ENCODE measurements at regions not wholly inside any gene's neighbourhood (a gene's known extent, or its start where the extent isn't known, plus 50 kb on each side); places are given as distances from the start of the nearest gene placed in this dataset.
A peak's percentile ranks its signal among the peaks of the same experiment; 100 is the strongest.

GRCh38 chr7:7100432-7100849, 81.9 kb upstream of the C1GALT1 start:
- Histone ChIP-seq H3K4me1 (peaks cover 0 to 25% (median 7%) of the 10 kb centered on the region in 4 donors), H3K9me3 (no peaks in the 10 kb centered on the region), H3K36me3 (no peaks in the 10 kb centered on the region), H3K4me3 (no peak overlapping the region), H3K27ac (no peak overlapping the region), H3K27me3 (no peaks in the 10 kb centered on the region)
- DNase-seq (ENCODE audit: low spot score in 2 of 2): no peak
- 76 to 79% methylated on average over 8 of the region's 8 CpGs for WGBS, 2 donors
- TF ChIP-seq EP300 (IDR thresholded peaks at IDR 0.05) (no peak), POLR2A (IDR thresholded peaks at IDR 0.05) (no peak)
- TF ChIP-seq, protein P1, sequence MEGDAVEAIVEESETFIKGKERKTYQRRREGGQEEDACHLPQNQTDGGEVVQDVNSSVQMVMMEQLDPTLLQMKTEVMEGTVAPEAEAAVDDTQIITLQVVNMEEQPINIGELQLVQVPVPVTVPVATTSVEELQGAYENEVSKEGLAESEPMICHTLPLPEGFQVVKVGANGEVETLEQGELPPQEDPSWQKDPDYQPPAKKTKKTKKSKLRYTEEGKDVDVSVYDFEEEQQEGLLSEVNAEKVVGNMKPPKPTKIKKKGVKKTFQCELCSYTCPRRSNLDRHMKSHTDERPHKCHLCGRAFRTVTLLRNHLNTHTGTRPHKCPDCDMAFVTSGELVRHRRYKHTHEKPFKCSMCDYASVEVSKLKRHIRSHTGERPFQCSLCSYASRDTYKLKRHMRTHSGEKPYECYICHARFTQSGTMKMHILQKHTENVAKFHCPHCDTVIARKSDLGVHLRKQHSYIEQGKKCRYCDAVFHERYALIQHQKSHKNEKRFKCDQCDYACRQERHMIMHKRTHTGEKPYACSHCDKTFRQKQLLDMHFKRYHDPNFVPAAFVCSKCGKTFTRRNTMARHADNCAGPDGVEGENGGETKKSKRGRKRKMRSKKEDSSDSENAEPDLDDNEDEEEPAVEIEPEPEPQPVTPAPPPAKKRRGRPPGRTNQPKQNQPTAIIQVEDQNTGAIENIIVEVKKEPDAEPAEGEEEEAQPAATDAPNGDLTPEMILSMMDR (IDR thresholded peaks at IDR 0.05): no peak

- Histone ChIP-seq H3K4me3 (no peak overlapping the region), H3K27me3 (no peaks in the 10 kb centered on the region), H3K27ac (no peak overlapping the region), H3K9me3 (no peaks in the 10 kb centered on the region), H3K36me3 (no peaks in the 10 kb centered on the region), H3K4me1 (peaks cover 0 to 25% (median 7%) of the 10 kb centered on the region in 4 donors)
- TF ChIP-seq, protein P1 (IDR thresholded peaks at IDR 0.05): no peak
- TF ChIP-seq POLR2A (IDR thresholded peaks at IDR 0.05): no peak
- TF ChIP-seq EP300 (IDR thresholded peaks at IDR 0.05): no peak
- no peak for DNase-seq (ENCODE audit: low spot score in 2 of 2)
- 78 to 81% methylated on average over 12 of the region's 12 CpGs for WGBS, 2 donors
Measured at GRCh38 chr7:7102906-7103305, 79.4 kb upstream of the C1GALT1 start.

DNA sequence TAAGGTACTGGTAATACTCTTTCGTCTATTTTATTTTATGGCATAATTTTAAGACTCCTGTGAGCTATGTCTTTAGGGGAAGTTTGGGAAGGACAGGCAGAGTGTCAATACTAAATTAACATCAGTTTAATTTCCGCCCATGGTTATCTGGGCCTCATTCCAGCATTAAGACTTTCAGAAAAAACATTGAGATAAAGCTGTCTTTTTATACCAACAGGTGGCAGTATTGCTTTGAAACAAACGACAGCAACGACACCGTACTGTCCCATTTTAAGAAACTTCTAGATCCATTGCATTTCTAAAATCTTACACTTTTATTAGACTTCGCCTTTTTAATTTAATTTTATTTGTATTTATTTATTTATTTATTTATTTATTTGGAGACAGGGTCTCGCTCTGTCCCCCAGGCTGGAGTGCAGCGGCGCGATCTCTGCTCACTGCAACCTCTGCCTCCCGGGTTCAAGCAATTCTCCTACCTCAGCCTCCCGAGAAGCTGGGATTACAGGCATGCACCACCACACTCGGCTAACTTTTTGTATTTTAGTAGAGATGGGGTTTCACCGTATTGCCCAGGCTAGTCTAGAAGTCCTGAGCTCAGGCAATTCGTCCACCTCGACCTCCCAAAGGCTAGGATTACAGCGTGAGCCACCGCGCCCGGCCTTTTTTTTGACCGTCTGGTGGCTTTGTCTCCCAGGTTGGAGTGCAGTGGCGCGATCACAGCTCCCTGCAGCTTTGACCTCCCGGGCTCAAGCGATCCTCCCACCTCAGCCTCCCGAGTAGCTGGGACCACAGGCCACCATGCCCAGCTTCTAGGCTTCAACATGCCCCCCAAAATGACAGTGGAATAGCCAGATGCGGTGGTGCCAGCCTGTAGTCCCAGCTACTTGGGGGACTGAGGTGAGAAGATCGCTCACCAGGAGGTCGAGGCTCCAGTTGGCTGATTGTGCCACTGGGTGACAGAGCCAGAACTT, 78.7 kb upstream of the C1GALT1 start:
- no peak for DNase-seq (ENCODE audit: low spot score in 2 of 2)
- Histone ChIP-seq H3K27ac (no peak overlapping the region), H3K4me3 (no peak overlapping the region), H3K9me3 (peaks cover 0 to 4% (median 0%) of the 10 kb centered on the region in 4 donors), H3K27me3 (no peaks in the 10 kb centered on the region), H3K4me1 (peaks cover 0 to 25% (median 7%) of the 10 kb centered on the region in 4 donors), H3K36me3 (no peaks in the 10 kb centered on the region)
- 79 to 80% methylated on average over 29 of the region's 29 CpGs for WGBS, 2 donors
- TF ChIP-seq, protein P1 (IDR thresholded peaks at IDR 0.05): peak; percentile 42 to 67 (median 58)
- no peak for TF ChIP-seq POLR2A (IDR thresholded peaks at IDR 0.05)

GRCh38 chr7:7104314-7104698, 78.0 kb upstream of the C1GALT1 start:
- DNase-seq (ENCODE audit: low spot score in 2 of 2): no peak
- Histone ChIP-seq H3K9me3 (peaks cover 0 to 10% (median 3%) of the 10 kb centered on the region in 4 donors), H3K4me1 (peaks cover 0 to 20% (median 7%) of the 10 kb centered on the region in 4 donors), H3K4me3 (no peak overlapping the region), H3K36me3 (no peaks in the 10 kb centered on the region), H3K27me3 (no peaks in the 10 kb centered on the region), H3K27ac (no peak overlapping the region)
- TF ChIP-seq, protein P1 (IDR thresholded peaks at IDR 0.05): no peak
- WGBS, 2 donors: 73 to 79% methylated on average over 7 of the region's 7 CpGs

DNA sequence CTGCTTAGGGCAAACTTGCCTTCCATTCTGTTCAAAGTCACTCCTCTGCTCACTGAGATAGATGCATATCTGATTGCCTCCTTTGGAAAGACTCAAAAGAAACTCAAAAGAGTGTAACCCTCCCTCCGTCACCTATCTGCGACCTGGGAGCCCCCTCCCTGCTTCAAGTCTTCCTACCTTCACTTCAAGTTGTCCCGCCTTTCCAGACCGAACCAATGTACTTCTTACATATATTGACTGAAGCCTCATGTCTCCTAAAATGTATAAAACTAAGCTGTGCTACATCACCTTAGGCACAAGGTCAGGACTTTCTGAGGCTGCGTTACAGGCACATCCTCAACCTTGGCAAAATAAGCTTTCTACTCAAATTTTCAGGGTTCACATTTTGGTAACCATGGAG, 77.4 kb upstream of the C1GALT1 start:
- no peak for TF ChIP-seq POLR2A (IDR thresholded peaks at IDR 0.05)
- TF ChIP-seq EP300 (IDR thresholded peaks at IDR 0.05): no peak
- TF ChIP-seq, protein P1 (IDR thresholded peaks at IDR 0.05): no peak
- DNase-seq (ENCODE audit: low spot score in 2 of 2): no peak
- WGBS, 2 donors: 89 to 91% methylated on average over 5 of the region's 5 CpGs
- H3K9me3 ChIP-seq: peaks cover 0 to 10% (median 3%) of the 10 kb centered on the region in 4 donors
- H3K27me3 ChIP-seq: no peaks in the 10 kb centered on the region
- H3K27ac ChIP-seq: no peak overlapping the region
- H3K4me1 ChIP-seq: peaks cover 0 to 13% (median 3%) of the 10 kb centered on the region in 4 donors
- H3K4me3 ChIP-seq: no peak overlapping the region
- no peaks in the 10 kb centered on the region for H3K36me3 ChIP-seq

All from tibial nerve (tissue), 4 donors.